ENCODE measurements at regions not wholly inside any gene's neighbourhood (a gene's known extent, or its start where the extent isn't known, plus 50 kb on each side); places are given as distances from the start of the nearest gene placed in this dataset.

GRCh38 chr6:48183811-48184605, 73.0 kb upstream of the PTCHD4 start:
- Histone ChIP-seq H3K36me3 (no peaks in the 10 kb centered on the region), H3K4me3 (no peak overlapping the region), H3K27ac (replicated peaks in 1 of 4) (no peak overlapping the region), H3K27me3 (no peaks in the 10 kb centered on the region), H3K9me3 (no peaks in the 10 kb centered on the region), H3K4me1 (no peaks in the 10 kb centered on the region)
- WGBS, result 66% methylated on average over 4 of the region's 4 CpGs
- DNase-seq (ENCODE audit: extremely low spot score), result no peak
- intact Hi-C loops (cut with DNase I), result no loop called here
- TF ChIP-seq CTCF (IDR thresholded peaks at IDR 0.05) (no peak), POLR2A (IDR thresholded peaks at IDR 0.05; ENCODE audit: low read depth) (no peak), EP300 (IDR thresholded peaks at IDR 0.05) (no peak), POLR2AphosphoS5 (IDR thresholded peaks at IDR 0.05) (no peak)

GRCh38 chr6:48183178-48183577, 72.2 kb upstream of the PTCHD4 start:
- 90% methylated on average over 1 of the region's 1 CpG for WGBS
- Histone ChIP-seq H3K4me3 (no peak overlapping the region), H3K9me3 (no peaks in the 10 kb centered on the region), H3K36me3 (no peaks in the 10 kb centered on the region), H3K27ac (replicated peaks in 1 of 4) (no peak overlapping the region), H3K27me3 (no peaks in the 10 kb centered on the region), H3K4me1 (no peaks in the 10 kb centered on the region)
- TF ChIP-seq POLR2A (IDR thresholded peaks at IDR 0.05; ENCODE audit: low read depth) (no peak), EP300 (IDR thresholded peaks at IDR 0.05) (no peak), POLR2AphosphoS5 (IDR thresholded peaks at IDR 0.05) (no peak), CTCF (IDR thresholded peaks at IDR 0.05) (no peak)
- intact Hi-C loops (cut with DNase I), result no loop called here
- no peak for DNase-seq (ENCODE audit: extremely low spot score)

GRCh38 chr6:48178700-48179099, 67.7 kb upstream of the PTCHD4 start:
- no peaks in the 10 kb centered on the region for H3K27me3 ChIP-seq
- no peaks in the 10 kb centered on the region for H3K4me1 ChIP-seq
- intact Hi-C loops (cut with DNase I), result no loop called here
- TF ChIP-seq EP300 (IDR thresholded peaks at IDR 0.05) (no peak), POLR2AphosphoS5 (IDR thresholded peaks at IDR 0.05) (no peak), POLR2A (IDR thresholded peaks at IDR 0.05; ENCODE audit: low read depth) (no peak), CTCF (IDR thresholded peaks at IDR 0.05) (no peak)
- H3K36me3 ChIP-seq, result no peaks in the 10 kb centered on the region
- no peak for DNase-seq (ENCODE audit: extremely low spot score)
- WGBS, result 90% methylated on average over 2 of the region's 2 CpGs
- no peaks in the 10 kb centered on the region for H3K9me3 ChIP-seq
- no peak overlapping the region for H3K27ac ChIP-seq (replicated peaks in 1 of 4)
- H3K4me3 ChIP-seq, result no peak overlapping the region

- no peak for DNase-seq (ENCODE audit: extremely low spot score)
- Histone ChIP-seq H3K27ac (replicated peaks in 1 of 4) (no peak overlapping the region), H3K4me1 (no peaks in the 10 kb centered on the region), H3K9me3 (no peaks in the 10 kb centered on the region), H3K36me3 (no peaks in the 10 kb centered on the region), H3K27me3 (no peaks in the 10 kb centered on the region), H3K4me3 (no peak overlapping the region)
- WGBS, result 86% methylated on average over 3 of the region's 3 CpGs
- TF ChIP-seq POLR2A (IDR thresholded peaks at IDR 0.05; ENCODE audit: low read depth) (no peak), POLR2AphosphoS5 (IDR thresholded peaks at IDR 0.05) (no peak), EP300 (IDR thresholded peaks at IDR 0.05) (no peak)
- intact Hi-C loops (cut with DNase I), result no loop called here
Measured at GRCh38 chr6:48177786-48178185, 66.8 kb upstream of the PTCHD4 start.

GRCh38 chr6:48176645-48177308, 65.8 kb upstream of the PTCHD4 start:
- H3K4me1 ChIP-seq, result no peaks in the 10 kb centered on the region
- no peak for DNase-seq (ENCODE audit: extremely low spot score)
- no peak overlapping the region for H3K4me3 ChIP-seq
- WGBS, result 74% methylated on average over 6 of the region's 6 CpGs
- no peaks in the 10 kb centered on the region for H3K27me3 ChIP-seq
- intact Hi-C loops (cut with DNase I), result no loop called here
- no peaks in the 10 kb centered on the region for H3K9me3 ChIP-seq
- TF ChIP-seq EP300 (IDR thresholded peaks at IDR 0.05), result no peak
- no peak for TF ChIP-seq CTCF (IDR thresholded peaks at IDR 0.05)
- no peak for TF ChIP-seq POLR2AphosphoS5 (IDR thresholded peaks at IDR 0.05)
- no peak for TF ChIP-seq POLR2A (IDR thresholded peaks at IDR 0.05; ENCODE audit: low read depth)
- H3K36me3 ChIP-seq, result no peaks in the 10 kb centered on the region
- no peak overlapping the region for H3K27ac ChIP-seq (replicated peaks in 1 of 4)

Measured in esophagus muscularis mucosa (tissue), 4 donors.